Skeletal muscle tissue (tissue), 3 donors: ENCODE measurements at regions not wholly inside any gene's neighbourhood (a gene's known extent, or its start where the extent isn't known, plus 50 kb on each side); places are given as distances from the start of the nearest gene placed in this dataset.

Source experiments
- H3K27ac ChIP-seq: one replicate; pipeline ENCODE4 v1.7.0; 2013; ENCODE audit warnings: mild to moderate bottlenecking, low read depth, low read length, inconsistent platforms
- H3K27me3 ChIP-seq, 3 donors: one replicate each; pipeline ENCODE4 v1.7.0; 2013; ENCODE audit warnings: low read length in 3 of 3; ENCODE audit not compliant: control insufficient read depth in 3 of 3, insufficient read depth in 3 of 3
- H3K36me3 ChIP-seq, 3 donors: one replicate each; pipeline ENCODE4 v1.7.0; 2013; ENCODE audit warnings: low read length in 3 of 3; ENCODE audit not compliant: control insufficient read depth in 3 of 3, insufficient read depth in 3 of 3
- H3K4me1 ChIP-seq, 3 donors: one replicate each; pipeline ENCODE4 v1.7.0; 2013; ENCODE audit warnings: low read length in 3 of 3, mild to moderate bottlenecking in 3 of 3; ENCODE audit not compliant: control insufficient read depth in 3 of 3, insufficient read depth in 3 of 3
- H3K4me3 ChIP-seq, 3 donors: one replicate each; pipeline ENCODE4 v1.7.0; 2013; ENCODE audit warnings: low read length in 3 of 3
- H3K9ac ChIP-seq, 3 donors: one replicate each; pipeline ENCODE4 v1.7.0; 2013; ENCODE audit warnings: low read length in 3 of 3, mild to moderate bottlenecking in 3 of 3, moderate library complexity in 2 of 3, low read depth in 1 of 3
- H3K9me3 ChIP-seq, 3 donors: one replicate each; pipeline ENCODE4 v1.7.0; 2013; ENCODE audit warnings: low read length in 3 of 3; ENCODE audit not compliant: control insufficient read depth in 3 of 3
- donor health status: Osteomylitis.

- Histone ChIP-seq H3K9me3 (no peaks in the 10 kb centered on the region), H3K9ac (no peak overlapping the region)
Observed at GRCh38 chr15:95454403-95455262, 875.9 kb upstream of the NR2F2 start.

GRCh38 chr15:95457520-95457919, 873.0 kb upstream of the NR2F2 start:
- no peaks in the 10 kb centered on the region for H3K9me3 ChIP-seq
- peak overlapping the region; percentile 66 for H3K27ac ChIP-seq
- no peaks in the 10 kb centered on the region for H3K27me3 ChIP-seq
- no peak overlapping the region for H3K4me3 ChIP-seq
- no peaks in the 10 kb centered on the region for H3K36me3 ChIP-seq
- H3K9ac ChIP-seq, result no peak overlapping the region
- H3K4me1 ChIP-seq, result peaks cover 0 to 3% (median 0%) of the 10 kb centered on the region in 3 donors

More at GRCh38 chr15:95454403-95455262, 875.9 kb upstream of the NR2F2 start:
- H3K27ac ChIP-seq, result no peak overlapping the region
- H3K36me3 ChIP-seq, result no peaks in the 10 kb centered on the region
- no peak overlapping the region for H3K4me3 ChIP-seq
- no peaks in the 10 kb centered on the region for H3K27me3 ChIP-seq
- H3K4me1 ChIP-seq, result peaks cover 0 to 3% (median 0%) of the 10 kb centered on the region in 3 donors

GRCh38 chr15:95458721-95459120, 871.8 kb upstream of the NR2F2 start:
- Histone ChIP-seq H3K4me3 (no peak overlapping the region), H3K9ac (no peak overlapping the region), H3K27me3 (no peaks in the 10 kb centered on the region), H3K27ac (peak overlapping the region; percentile 66), H3K9me3 (no peaks in the 10 kb centered on the region), H3K4me1 (peaks cover 0 to 3% (median 0%) of the 10 kb centered on the region in 3 donors), H3K36me3 (no peaks in the 10 kb centered on the region)

- H3K9me3 ChIP-seq, result no peaks in the 10 kb centered on the region
- H3K4me1 ChIP-seq, result peaks cover 0 to 3% (median 0%) of the 10 kb centered on the region in 3 donors
- peak overlapping the region; percentile 41 for H3K27ac ChIP-seq
- no peak overlapping the region for H3K9ac ChIP-seq
- H3K36me3 ChIP-seq, result no peaks in the 10 kb centered on the region
- H3K27me3 ChIP-seq, result no peaks in the 10 kb centered on the region
- no peak overlapping the region for H3K4me3 ChIP-seq
Observed at GRCh38 chr15:95459273-95459672, 871.2 kb upstream of the NR2F2 start.

GRCh38 chr15:95464509-95464908, 866.0 kb upstream of the NR2F2 start:
- Histone ChIP-seq H3K9ac (no peak overlapping the region), H3K4me3 (no peak overlapping the region), H3K9me3 (no peaks in the 10 kb centered on the region), H3K27ac (no peak overlapping the region), H3K4me1 (no peaks in the 10 kb centered on the region), H3K27me3 (no peaks in the 10 kb centered on the region), H3K36me3 (no peaks in the 10 kb centered on the region)

- Histone ChIP-seq H3K36me3 (no peaks in the 10 kb centered on the region), H3K4me1 (no peaks in the 10 kb centered on the region), H3K9me3 (no peaks in the 10 kb centered on the region), H3K4me3 (no peak overlapping the region), H3K27me3 (no peaks in the 10 kb centered on the region), H3K9ac (no peak overlapping the region), H3K27ac (no peak overlapping the region)
Observed at GRCh38 chr15:95468820-95469219, 861.7 kb upstream of the NR2F2 start.

GRCh38 chr15:95469496-95470000, 861.0 kb upstream of the NR2F2 start:
- Histone ChIP-seq H3K9ac (no peak overlapping the region), H3K9me3 (no peaks in the 10 kb centered on the region), H3K4me1 (no peaks in the 10 kb centered on the region), H3K4me3 (no peak overlapping the region), H3K27me3 (no peaks in the 10 kb centered on the region), H3K36me3 (no peaks in the 10 kb centered on the region), H3K27ac (no peak overlapping the region)

- Histone ChIP-seq H3K9ac (no peak overlapping the region), H3K36me3 (no peaks in the 10 kb centered on the region), H3K27ac (no peak overlapping the region), H3K4me1 (no peaks in the 10 kb centered on the region), H3K27me3 (no peaks in the 10 kb centered on the region), H3K4me3 (no peak overlapping the region), H3K9me3 (no peaks in the 10 kb centered on the region)
Observed at GRCh38 chr15:95470529-95470928, 860.0 kb upstream of the NR2F2 start.

- H3K9me3 ChIP-seq, result no peaks in the 10 kb centered on the region
- no peaks in the 10 kb centered on the region for H3K4me1 ChIP-seq
- no peak overlapping the region for H3K9ac ChIP-seq
- peak overlapping the region; percentile 56 for H3K27ac ChIP-seq
- no peaks in the 10 kb centered on the region for H3K27me3 ChIP-seq
- H3K36me3 ChIP-seq, result no peaks in the 10 kb centered on the region
- no peak overlapping the region for H3K4me3 ChIP-seq
Observed at GRCh38 chr15:95470997-95471689, 859.4 kb upstream of the NR2F2 start.

- H3K9me3 ChIP-seq, result no peaks in the 10 kb centered on the region
- H3K9ac ChIP-seq, result no peak overlapping the region
- peak overlapping the region; percentile 56 for H3K27ac ChIP-seq
- H3K36me3 ChIP-seq, result no peaks in the 10 kb centered on the region
- no peaks in the 10 kb centered on the region for H3K4me1 ChIP-seq
- no peaks in the 10 kb centered on the region for H3K27me3 ChIP-seq
- no peak overlapping the region for H3K4me3 ChIP-seq
Observed at GRCh38 chr15:95471690-95472086, 858.8 kb upstream of the NR2F2 start.
